ENCODE measurements at regions not wholly inside any gene's neighbourhood (a gene's known extent, or its start where the extent isn't known, plus 50 kb on each side); places are given as distances from the start of the nearest gene placed in this dataset.

- TF ChIP-seq, protein P1, sequence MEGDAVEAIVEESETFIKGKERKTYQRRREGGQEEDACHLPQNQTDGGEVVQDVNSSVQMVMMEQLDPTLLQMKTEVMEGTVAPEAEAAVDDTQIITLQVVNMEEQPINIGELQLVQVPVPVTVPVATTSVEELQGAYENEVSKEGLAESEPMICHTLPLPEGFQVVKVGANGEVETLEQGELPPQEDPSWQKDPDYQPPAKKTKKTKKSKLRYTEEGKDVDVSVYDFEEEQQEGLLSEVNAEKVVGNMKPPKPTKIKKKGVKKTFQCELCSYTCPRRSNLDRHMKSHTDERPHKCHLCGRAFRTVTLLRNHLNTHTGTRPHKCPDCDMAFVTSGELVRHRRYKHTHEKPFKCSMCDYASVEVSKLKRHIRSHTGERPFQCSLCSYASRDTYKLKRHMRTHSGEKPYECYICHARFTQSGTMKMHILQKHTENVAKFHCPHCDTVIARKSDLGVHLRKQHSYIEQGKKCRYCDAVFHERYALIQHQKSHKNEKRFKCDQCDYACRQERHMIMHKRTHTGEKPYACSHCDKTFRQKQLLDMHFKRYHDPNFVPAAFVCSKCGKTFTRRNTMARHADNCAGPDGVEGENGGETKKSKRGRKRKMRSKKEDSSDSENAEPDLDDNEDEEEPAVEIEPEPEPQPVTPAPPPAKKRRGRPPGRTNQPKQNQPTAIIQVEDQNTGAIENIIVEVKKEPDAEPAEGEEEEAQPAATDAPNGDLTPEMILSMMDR (IDR thresholded peaks at IDR 0.05) = no peak
- TF ChIP-seq POLR2A (IDR thresholded peaks at IDR 0.05) = no peak
- no peak for TF ChIP-seq EP300 (IDR thresholded peaks at IDR 0.05)
- no peak for TF ChIP-seq POLR2AphosphoS5 (IDR thresholded peaks at IDR 0.05)
Observed at GRCh38 chr6:168190646-168191443, 111.8 kb upstream of the FRMD1 start.
